Coronary artery (tissue), 2 donors: ENCODE measurements at regions not wholly inside any gene's neighbourhood (a gene's known extent, or its start where the extent isn't known, plus 50 kb on each side); places are given as distances from the start of the nearest gene placed in this dataset.
"Not testable (repeated sequence)": the region's sequence is repeated elsewhere in the genome, so short reads cannot be mapped to it uniquely, and the experiment has no call there.

Experiments
- DNase-seq: peaks from one replicate; pipeline ENCODE4 v3.0.0-alpha.2; 2017; ENCODE audit warnings: low spot score
- H3K27ac ChIP-seq, 2 donors: fragments of 200-600 bp; sonication (generic); one replicate each; pipeline ENCODE4 v1.5.1; 2016 to 2019
- H3K4me3 ChIP-seq: fragments of 200-600 bp; sonication (generic); 2 replicates; pipeline ENCODE4 v1.5.1; 2016; ENCODE audit warnings: mild to moderate bottlenecking, moderate library complexity
- CTCF ChIP-seq: fragments of 200-600 bp; sonication (generic); IDR thresholded peaks from one replicate; pipeline ENCODE4 v1.5.1; 2019; ENCODE audit warnings: antibody characterized with exemption

- H3K4me3 ChIP-seq = no peak overlapping the region
- peak; percentile 36 for DNase-seq
- no peak overlapping the region for H3K27ac ChIP-seq
- TF ChIP-seq CTCF = no peak
Measured at GRCh38 chr15:62270216-62270921, 105.3 kb upstream of the C2CD4B start.

- Histone ChIP-seq H3K27ac (no peak overlapping the region), H3K4me3 (no peak overlapping the region)
- no peak for DNase-seq
- TF ChIP-seq CTCF = no peak
Measured at GRCh38 chr15:62272290-62272689, 107.2 kb upstream of the C2CD4B start.

GRCh38 chr15:62275831-62276230 is 110.7 kb upstream of the C2CD4B start:
- H3K27ac ChIP-seq = no peak overlapping the region
- DNase-seq = no peak
- H3K4me3 ChIP-seq = no peak overlapping the region
- no peak for TF ChIP-seq CTCF

GRCh38 chr15:62277816-62278394 is 112.8 kb upstream of the C2CD4B start:
- no peak for TF ChIP-seq CTCF
- no peak overlapping the region for H3K27ac ChIP-seq
- no peak for DNase-seq
- no peak overlapping the region for H3K4me3 ChIP-seq

GRCh38 chr15:62278534-62278933 is 113.4 kb upstream of the C2CD4B start:
- peak; percentile 50 for DNase-seq
- H3K27ac ChIP-seq = no peak overlapping the region
- no peak for TF ChIP-seq CTCF
- H3K4me3 ChIP-seq = no peak overlapping the region

DNA sequence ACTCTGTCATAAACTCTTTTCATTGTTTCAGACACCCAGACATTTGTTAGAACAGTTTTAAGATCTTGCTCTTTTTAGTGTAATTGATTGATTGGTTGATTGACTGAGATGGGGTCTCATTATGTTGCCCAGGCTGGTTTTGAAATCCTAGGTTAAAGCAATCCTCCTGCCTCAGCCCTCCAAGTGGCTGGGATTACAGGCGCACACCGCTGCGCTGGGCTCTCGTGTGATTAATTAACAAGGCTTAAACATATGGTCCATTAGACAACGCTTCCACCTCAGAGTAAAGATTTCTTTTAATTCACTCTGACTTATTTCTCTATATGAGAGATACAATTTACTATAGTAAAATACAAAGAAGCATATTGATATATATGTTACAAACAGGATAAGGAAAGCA is 114.0 kb upstream of the C2CD4B start:
- Histone ChIP-seq H3K27ac (no peak overlapping the region), H3K4me3 (no peak overlapping the region)
- DNase-seq = no peak
- TF ChIP-seq CTCF = no peak

- H3K4me3 ChIP-seq = no peak overlapping the region
- DNase-seq = no peak
- no peak for TF ChIP-seq CTCF
- H3K27ac ChIP-seq = no peak overlapping the region
Measured at GRCh38 chr15:62280625-62281024, 115.5 kb upstream of the C2CD4B start.

- H3K27ac ChIP-seq, DNase-seq, H3K4me3 ChIP-seq: not testable (repeated sequence)
Measured at GRCh38 chr15:62281801-62282200, 116.7 kb upstream of the C2CD4B start.
